MM.1S (cell line): ENCODE measurements at regions not wholly inside any gene's neighbourhood (a gene's known extent, or its start where the extent isn't known, plus 50 kb on each side); places are given as distances from the start of the nearest gene placed in this dataset.
"Not testable (repeated sequence)": the region's sequence is repeated elsewhere in the genome, so short reads cannot be mapped to it uniquely, and the experiment has no call there.

Experiments
- DNase-seq: peaks from one replicate; pipeline ENCODE4 v3.0.0-alpha.2; 2015
- H2AFZ ChIP-seq: fragments of 300-600 bp; sonication (generic); 2 replicates; pipeline ENCODE4 v1.6.0; 2016; ENCODE audit warnings: antibody characterized with exemption, low read length
- H3F3A ChIP-seq: fragments of 300-600 bp; sonication (generic); 2 replicates; pipeline ENCODE4 v1.6.1; 2016; ENCODE audit warnings: mild to moderate bottlenecking, antibody characterized with exemption, low read length, moderate library complexity, mixed read lengths; ENCODE audit not compliant: insufficient read depth
- H3K27ac ChIP-seq: fragments of 300-600 bp; sonication (generic); 2 replicates; pipeline ENCODE4 v1.5.1; 2016; ENCODE audit warnings: mild to moderate bottlenecking, low read length
- H3K27me3 ChIP-seq: fragments of 300-600 bp; sonication (generic); replicated peaks from 2 replicates; pipeline ENCODE4 v1.6.0; 2016; ENCODE audit warnings: low read length; ENCODE audit not compliant: insufficient read depth
- H3K36me3 ChIP-seq: fragments of 300-600 bp; sonication (generic); replicated peaks from 2 replicates; pipeline ENCODE4 v1.6.1; 2016; ENCODE audit warnings: mild to moderate bottlenecking, low read length, mixed read lengths; ENCODE audit not compliant: insufficient read depth
- H3K4me1 ChIP-seq: fragments of 300-600 bp; sonication (generic); 2 replicates; pipeline ENCODE4 v1.6.1; 2016; ENCODE audit warnings: low read length, mixed read lengths
- H3K4me2 ChIP-seq: fragments of 300-600 bp; sonication (generic); 2 replicates; pipeline ENCODE4 v1.6.0; 2016; ENCODE audit warnings: low read depth, low read length
- H3K4me3 ChIP-seq: fragments of 300-600 bp; sonication (generic); 2 replicates; pipeline ENCODE4 v1.5.1; 2016; ENCODE audit warnings: low read length, mixed read lengths
- H3K79me2 ChIP-seq: fragments of 300-600 bp; sonication (generic); 2 replicates; pipeline ENCODE4 v1.6.1; 2016; ENCODE audit warnings: mixed run types, low read length, mixed read lengths
- H3K9ac ChIP-seq: fragments of 300-600 bp; sonication (generic); 2 replicates; pipeline ENCODE4 v1.6.1; 2016; ENCODE audit warnings: low read length, mixed read lengths
- H3K9me2 ChIP-seq: fragments of 300-600 bp; sonication (generic); replicated peaks from 2 replicates; pipeline ENCODE4 v1.6.1; 2016; ENCODE audit warnings: mild to moderate bottlenecking, low read length, mixed read lengths; ENCODE audit not compliant: insufficient read depth
- H3K9me3 ChIP-seq: fragments of 300-600 bp; sonication (generic); replicated peaks from 2 replicates; pipeline ENCODE4 v1.6.1; 2016; ENCODE audit warnings: mild to moderate bottlenecking, low read length, mixed read lengths; ENCODE audit not compliant: insufficient read depth
- H4K20me1 ChIP-seq: fragments of 300-600 bp; sonication (generic); 2 replicates; pipeline ENCODE4 v1.6.1; 2016; ENCODE audit warnings: mild to moderate bottlenecking, low read length, moderate library complexity, mixed read lengths; ENCODE audit not compliant: insufficient read depth
- EZH2 ChIP-seq: fragments of 300-600 bp; sonication (generic); optimal IDR thresholded peaks from 2 replicates; pipeline ENCODE3; 2017; ENCODE audit warnings: low read depth, mild to moderate bottlenecking, antibody characterized with exemption, low read length, mixed read lengths
- EZH2phosphoT487 ChIP-seq: fragments of 300-600 bp; sonication (generic); IDR thresholded peaks from 2 replicates; pipeline ENCODE4 v1.6.1; 2018; ENCODE audit warnings: antibody characterized with exemption, low read length
- TF ChIP-seq, protein P1 (sequence below): fragments of 300-600 bp; sonication (generic); IDR thresholded peaks from 2 replicates; pipeline ENCODE4 v1.5.1; 2016; ENCODE audit warnings: antibody characterized with exemption, low read length, mixed read lengths

DNA sequence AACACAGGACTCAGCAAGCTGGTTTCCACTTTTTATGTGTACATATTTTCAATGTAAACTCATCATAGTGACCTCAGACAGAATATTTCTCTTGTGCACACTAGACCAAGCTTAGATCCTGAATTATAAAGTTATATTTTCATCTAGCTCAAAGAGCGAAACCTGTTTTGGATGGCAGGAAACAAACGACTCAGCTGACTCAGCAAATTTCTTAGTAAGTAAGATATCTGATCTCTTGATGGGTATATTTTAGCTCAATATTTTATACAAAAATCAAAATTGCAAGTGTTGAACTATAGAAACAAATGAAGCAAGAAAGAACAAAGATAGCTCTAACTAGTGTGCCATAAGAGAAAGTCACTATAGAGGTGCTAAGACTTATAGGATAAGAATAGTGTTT, 1114.5 kb downstream of the STPG2 start:
- Histone ChIP-seq H3K79me2 (no peaks in the 10 kb centered on the region), H4K20me1 (no peaks in the 10 kb centered on the region), H3K4me1 (no peaks in the 10 kb centered on the region), H3F3A (no peaks in the 10 kb centered on the region), H3K9me3 (no peaks in the 10 kb centered on the region), H3K27ac (no peak overlapping the region), H3K4me2 (no peak overlapping the region), H2AFZ (no peak overlapping the region), H3K27me3 (no peaks in the 10 kb centered on the region), H3K4me3 (no peak overlapping the region), H3K36me3 (no peaks in the 10 kb centered on the region), H3K9me2 (no peaks in the 10 kb centered on the region), H3K9ac (no peak overlapping the region)
- TF ChIP-seq EZH2phosphoT487 (no peak), EZH2 (no peak)
- TF ChIP-seq, protein P1, sequence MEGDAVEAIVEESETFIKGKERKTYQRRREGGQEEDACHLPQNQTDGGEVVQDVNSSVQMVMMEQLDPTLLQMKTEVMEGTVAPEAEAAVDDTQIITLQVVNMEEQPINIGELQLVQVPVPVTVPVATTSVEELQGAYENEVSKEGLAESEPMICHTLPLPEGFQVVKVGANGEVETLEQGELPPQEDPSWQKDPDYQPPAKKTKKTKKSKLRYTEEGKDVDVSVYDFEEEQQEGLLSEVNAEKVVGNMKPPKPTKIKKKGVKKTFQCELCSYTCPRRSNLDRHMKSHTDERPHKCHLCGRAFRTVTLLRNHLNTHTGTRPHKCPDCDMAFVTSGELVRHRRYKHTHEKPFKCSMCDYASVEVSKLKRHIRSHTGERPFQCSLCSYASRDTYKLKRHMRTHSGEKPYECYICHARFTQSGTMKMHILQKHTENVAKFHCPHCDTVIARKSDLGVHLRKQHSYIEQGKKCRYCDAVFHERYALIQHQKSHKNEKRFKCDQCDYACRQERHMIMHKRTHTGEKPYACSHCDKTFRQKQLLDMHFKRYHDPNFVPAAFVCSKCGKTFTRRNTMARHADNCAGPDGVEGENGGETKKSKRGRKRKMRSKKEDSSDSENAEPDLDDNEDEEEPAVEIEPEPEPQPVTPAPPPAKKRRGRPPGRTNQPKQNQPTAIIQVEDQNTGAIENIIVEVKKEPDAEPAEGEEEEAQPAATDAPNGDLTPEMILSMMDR: no peak
- DNase-seq: no peak

DNA sequence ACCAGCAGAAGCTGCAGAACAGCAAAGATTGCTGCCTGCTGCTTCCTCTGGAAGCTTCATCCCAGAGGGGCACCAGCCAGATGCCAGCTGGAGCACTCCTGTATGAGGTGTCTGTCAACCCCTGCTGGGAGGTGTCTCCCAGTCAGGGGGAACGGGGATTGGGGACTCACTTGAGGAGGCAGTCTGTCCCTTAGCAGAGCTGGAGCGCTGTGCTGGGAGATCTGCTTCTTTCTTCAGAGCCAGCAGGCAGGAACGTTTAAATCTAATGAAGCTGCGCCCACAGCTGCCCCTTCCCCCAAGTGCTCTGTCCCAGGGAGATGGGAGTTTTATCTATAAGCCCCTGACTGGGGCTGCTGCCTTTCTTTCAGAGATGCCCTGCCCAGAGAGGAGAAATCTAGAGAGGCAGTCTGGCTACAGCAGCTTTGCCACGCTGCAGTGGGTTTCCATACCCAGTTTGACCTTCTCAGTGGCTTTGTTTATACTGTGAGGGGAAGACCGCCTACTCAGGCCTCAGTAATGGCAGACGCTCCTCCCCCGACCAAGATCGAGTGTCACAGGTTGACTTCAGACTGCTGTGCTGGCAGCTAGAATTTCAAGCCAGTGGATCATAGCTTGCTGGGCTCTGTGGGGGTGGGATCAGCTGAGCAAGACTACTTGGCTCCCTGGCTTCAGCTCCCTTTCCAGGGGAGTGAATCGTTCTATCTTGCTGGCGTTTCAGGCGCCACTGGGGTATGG, 1105.7 kb downstream of the STPG2 start:
- H3K27me3 ChIP-seq, H3K9ac ChIP-seq, H3F3A ChIP-seq, H2AFZ ChIP-seq, H3K4me2 ChIP-seq, H3K4me3 ChIP-seq, H3K9me2 ChIP-seq, H3K36me3 ChIP-seq, H3K9me3 ChIP-seq, H3K4me1 ChIP-seq, H4K20me1 ChIP-seq, H3K27ac ChIP-seq, DNase-seq, H3K79me2 ChIP-seq: not testable (repeated sequence)

DNA sequence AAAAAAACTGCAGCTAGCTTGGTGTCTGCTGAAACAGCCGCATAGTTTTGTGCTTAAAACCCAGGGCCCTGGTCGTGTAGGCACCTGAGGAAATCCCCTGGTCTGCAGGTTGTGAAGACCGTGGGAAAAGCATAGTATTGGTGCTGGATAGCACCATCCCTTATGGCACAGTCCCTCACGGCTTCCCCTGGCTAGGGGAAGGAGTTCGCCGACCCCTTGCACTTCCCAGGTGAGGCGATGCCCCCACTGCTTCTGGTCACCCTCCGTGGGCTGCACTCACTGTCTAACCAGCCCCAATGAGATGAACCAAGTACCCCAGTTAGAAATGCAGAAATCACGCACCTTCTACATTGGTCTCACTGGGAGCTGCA, 1105.1 kb downstream of the STPG2 start:
- H3K27ac ChIP-seq: no peak overlapping the region
- DNase-seq: no peak
- no peaks in the 10 kb centered on the region for H3K36me3 ChIP-seq
- H2AFZ ChIP-seq: no peak overlapping the region
- H3K79me2 ChIP-seq: no peaks in the 10 kb centered on the region
- no peak overlapping the region for H3K4me3 ChIP-seq
- TF ChIP-seq, protein P1: no peak
- TF ChIP-seq EZH2 (no peak), EZH2phosphoT487 (no peak)
- no peaks in the 10 kb centered on the region for H3K9me2 ChIP-seq
- H4K20me1 ChIP-seq: no peaks in the 10 kb centered on the region
- H3K4me2 ChIP-seq: no peak overlapping the region
- no peaks in the 10 kb centered on the region for H3K4me1 ChIP-seq
- no peak overlapping the region for H3K9ac ChIP-seq
- no peaks in the 10 kb centered on the region for H3K27me3 ChIP-seq
- H3F3A ChIP-seq: no peaks in the 10 kb centered on the region
- no peaks in the 10 kb centered on the region for H3K9me3 ChIP-seq

DNA sequence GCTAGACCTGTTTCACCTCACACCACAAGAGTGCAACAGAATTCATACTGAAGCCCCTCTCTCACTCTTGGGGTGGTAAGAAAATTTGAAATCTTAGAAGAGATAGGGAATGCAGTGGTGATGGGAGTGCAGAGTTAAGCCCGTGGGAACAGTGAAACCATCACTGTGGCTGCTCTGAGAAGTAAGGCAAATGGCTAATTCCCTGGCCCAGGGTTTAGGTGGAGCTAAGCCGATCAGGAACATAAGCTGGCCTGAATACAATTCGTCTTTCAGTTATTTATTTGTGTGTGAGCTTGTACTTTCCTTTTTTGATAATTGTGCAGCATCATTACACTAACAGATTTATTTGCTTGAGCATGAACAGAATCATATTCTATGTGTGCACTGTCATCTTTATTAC, 1070.6 kb downstream of the STPG2 start:
- Histone ChIP-seq H3K79me2 (no peaks in the 10 kb centered on the region), H4K20me1 (no peaks in the 10 kb centered on the region), H3K4me1 (no peaks in the 10 kb centered on the region), H3K27me3 (no peaks in the 10 kb centered on the region), H3K9me3 (no peaks in the 10 kb centered on the region), H3K27ac (no peak overlapping the region), H3K36me3 (no peaks in the 10 kb centered on the region), H3K4me3 (no peak overlapping the region), H3K9ac (no peak overlapping the region), H3K9me2 (no peaks in the 10 kb centered on the region), H2AFZ (no peak overlapping the region), H3F3A (no peaks in the 10 kb centered on the region), H3K4me2 (no peak overlapping the region)
- TF ChIP-seq EZH2phosphoT487 (no peak), EZH2 (no peak)
- TF ChIP-seq, protein P1: no peak
- no peak for DNase-seq
